Trophoblast cell (in vitro differentiated cells and primary cell): ENCODE measurements at regions not wholly inside any gene's neighbourhood (a gene's known extent, or its start where the extent isn't known, plus 50 kb on each side); places are given as distances from the start of the nearest gene placed in this dataset.

Experiments
- DNase-seq, 2 donors: peaks; one replicate each; pipeline ENCODE4 v3.0.0-alpha.2; 2016
- H2AFZ ChIP-seq: 2 replicates; pipeline ENCODE4 v1.6.1; 2013; ENCODE audit warnings: low read length, moderate library complexity, mild to moderate bottlenecking; ENCODE audit not compliant: insufficient read depth, poor library complexity
- H2AK5ac ChIP-seq: 2 replicates; pipeline ENCODE4 v1.6.1; 2013; ENCODE audit warnings: mild to moderate bottlenecking, low read length
- H2BK120ac ChIP-seq: 2 replicates; pipeline ENCODE4 v1.6.1; 2013; ENCODE audit warnings: low read length, mild to moderate bottlenecking, moderate library complexity; ENCODE audit not compliant: insufficient read depth, poor library complexity
- H2BK12ac ChIP-seq: 2 replicates; pipeline ENCODE4 v1.6.1; 2013; ENCODE audit warnings: mild to moderate bottlenecking, low read length, moderate library complexity
- H2BK5ac ChIP-seq: 2 replicates; pipeline ENCODE4 v1.6.1; 2013; ENCODE audit warnings: low read length, low read depth, moderate library complexity, mild to moderate bottlenecking; ENCODE audit not compliant: poor library complexity
- H3K14ac ChIP-seq: 2 replicates; pipeline ENCODE4 v1.6.1; 2013; ENCODE audit warnings: mild to moderate bottlenecking, low read length
- H3K18ac ChIP-seq: 2 replicates; pipeline ENCODE4 v1.6.1; 2013; ENCODE audit warnings: mild to moderate bottlenecking, low read length
- H3K23ac ChIP-seq: 2 replicates; pipeline ENCODE4 v1.6.1; 2013; ENCODE audit warnings: low read length
- H3K27ac ChIP-seq: 2 replicates; pipeline ENCODE4 v1.5.1; 2013; ENCODE audit warnings: low read depth, mild to moderate bottlenecking, inconsistent platforms, low read length, moderate library complexity
- H3K27me3 ChIP-seq: 2 replicates; pipeline ENCODE4 v1.6.1; 2013; ENCODE audit warnings: inconsistent platforms, mild to moderate bottlenecking, low read length, moderate library complexity; ENCODE audit not compliant: insufficient read depth
- H3K36me3 ChIP-seq, 2 experiments: 1 replicate in 1 of 2; 2 replicates in 1 of 2; pipeline ENCODE4 v1.6.1; 2013; ENCODE audit warnings: low read length in 2 of 2, mild to moderate bottlenecking in 2 of 2, moderate library complexity in 1 of 2; ENCODE audit not compliant: insufficient read depth in 2 of 2, control insufficient read depth in 1 of 2
- H3K4ac ChIP-seq: 2 replicates; pipeline ENCODE4 v1.6.1; 2013; ENCODE audit warnings: low read depth, mild to moderate bottlenecking, low read length, moderate library complexity
- H3K4me1 ChIP-seq, 2 experiments: 1 replicate in 1 of 2; 2 replicates in 1 of 2; pipeline ENCODE4 v1.6.1; 2013; ENCODE audit warnings: low read length in 2 of 2, mild to moderate bottlenecking in 2 of 2, moderate library complexity in 1 of 2; ENCODE audit not compliant: insufficient read depth in 2 of 2, control insufficient read depth in 1 of 2
- H3K4me2 ChIP-seq: 2 replicates; pipeline ENCODE4 v1.6.1; 2013; ENCODE audit warnings: inconsistent platforms, mild to moderate bottlenecking, low read length, moderate library complexity
- H3K4me3 ChIP-seq: 2 replicates; pipeline ENCODE4 v1.5.1; 2013; ENCODE audit warnings: mild to moderate bottlenecking, low read depth, low read length, inconsistent platforms
- H3K79me1 ChIP-seq: one replicate; pipeline ENCODE4 v1.6.1; 2013; ENCODE audit warnings: low read length
- H3K79me2 ChIP-seq: 2 replicates; pipeline ENCODE4 v1.6.1; 2013; ENCODE audit warnings: low read length, mild to moderate bottlenecking; ENCODE audit not compliant: control insufficient read depth, insufficient read depth, poor library complexity
- H3K9ac ChIP-seq: 2 replicates; pipeline ENCODE4 v1.6.1; 2013; ENCODE audit warnings: mild to moderate bottlenecking, low read length
- H3K9me3 ChIP-seq: 2 replicates; pipeline ENCODE4 v1.6.1; 2013; ENCODE audit warnings: low read depth, mild to moderate bottlenecking, control low read depth, inconsistent platforms, low read length; ENCODE audit not compliant: insufficient read depth
- H4K12ac ChIP-seq: 2 replicates; pipeline ENCODE4 v1.6.1; 2013; ENCODE audit warnings: low read depth, mild to moderate bottlenecking, low read length, moderate library complexity
- H4K8ac ChIP-seq: 2 replicates; pipeline ENCODE4 v1.6.1; 2013; ENCODE audit warnings: low read depth, mild to moderate bottlenecking, low read length, moderate library complexity
- H4K91ac ChIP-seq: one replicate; pipeline ENCODE4 v1.6.1; 2013; ENCODE audit warnings: low read depth, mild to moderate bottlenecking, low read length, moderate library complexity
- WGBS: extraction: QIAGEN DNeasy Blood & Tissue Kit; methylation state at CpG from one replicate; pipeline ENCODE4 v1.1.7; 2013; ENCODE audit warnings: missing lambda C conversion rate; ENCODE audit not compliant: insufficient read length, insufficient coverage; ENCODE audit errors: extremely low coverage; 5-methylcytosine and 5-hydroxymethylcytosine counted together

DNA sequence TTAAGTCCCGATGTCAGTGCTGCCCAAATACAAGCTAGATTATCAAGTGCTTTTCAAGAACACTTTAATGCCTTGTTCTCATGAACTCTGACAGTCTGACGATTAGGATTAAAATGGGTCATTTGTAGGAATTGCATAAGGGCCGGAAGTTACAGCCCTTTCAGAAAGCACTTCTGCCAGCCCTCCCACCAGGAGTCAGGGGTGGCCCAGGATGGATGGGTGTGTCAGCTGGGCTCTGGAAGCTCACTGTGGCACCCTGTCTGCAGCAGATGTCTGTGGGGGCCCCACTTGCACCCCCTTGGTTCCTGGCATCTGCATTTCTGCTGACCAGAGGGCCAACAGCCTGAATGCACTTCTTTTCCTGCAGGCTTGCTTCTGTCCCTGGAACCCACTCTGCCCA is 712.7 kb downstream of the UQCRFS1 start:
- no CpG with 5 or more reads among the region's 3 CpGs for WGBS
- no peak overlapping the region for H3K4ac ChIP-seq

GRCh38 chr19:28498404-28498976 is 714.5 kb downstream of the UQCRFS1 start:
- WGBS: no CpG with 5 or more reads among the region's 7 CpGs
- Histone ChIP-seq H2BK5ac (no peak overlapping the region), H3K79me2 (no peaks in the 10 kb centered on the region), H3K36me3 (no peaks in the 10 kb centered on the region), H3K4ac (no peak overlapping the region), H2BK12ac (no peak overlapping the region), H2BK120ac (no peak overlapping the region), H4K91ac (no peak overlapping the region), H3K27me3 (no peaks in the 10 kb centered on the region), H2AFZ (no peak overlapping the region), H3K18ac (no peak overlapping the region), H3K4me1 (peaks cover 0 to 2% of the 10 kb centered on the region in 2 experiments), H3K23ac (no peak overlapping the region), H3K9ac (no peak overlapping the region), H3K79me1 (no peaks in the 10 kb centered on the region), H4K12ac (no peak overlapping the region), H3K27ac (no peak overlapping the region), H3K9me3 (no peaks in the 10 kb centered on the region), H3K4me3 (no peak overlapping the region), H3K14ac (no peak overlapping the region), H2AK5ac (no peak overlapping the region), H3K4me2 (no peak overlapping the region), H4K8ac (no peak overlapping the region)
- no peak for DNase-seq

More for the DNA sequence above, 712.7 kb downstream of the UQCRFS1 start:
- H3K27ac ChIP-seq: no peak overlapping the region
- no peaks in the 10 kb centered on the region for H3K4me1 ChIP-seq
- no peaks in the 10 kb centered on the region for H3K9me3 ChIP-seq
- no peak overlapping the region for H3K23ac ChIP-seq
- no peak overlapping the region for H4K12ac ChIP-seq
- no peak overlapping the region for H3K9ac ChIP-seq
- H4K8ac ChIP-seq: no peak overlapping the region
- H3K36me3 ChIP-seq: no peaks in the 10 kb centered on the region
- no peak overlapping the region for H2AFZ ChIP-seq
- no peaks in the 10 kb centered on the region for H3K79me1 ChIP-seq
- no peak overlapping the region for H3K4me2 ChIP-seq
- no peaks in the 10 kb centered on the region for H3K79me2 ChIP-seq
- H2BK12ac ChIP-seq: no peak overlapping the region
- no peak overlapping the region for H3K4me3 ChIP-seq
- H2BK120ac ChIP-seq: no peak overlapping the region
- no peak overlapping the region for H3K18ac ChIP-seq
- no peak overlapping the region for H4K91ac ChIP-seq
- H2AK5ac ChIP-seq: no peak overlapping the region
- DNase-seq: no peak
- no peaks in the 10 kb centered on the region for H3K27me3 ChIP-seq
- H3K14ac ChIP-seq: no peak overlapping the region
- no peak overlapping the region for H2BK5ac ChIP-seq

DNA sequence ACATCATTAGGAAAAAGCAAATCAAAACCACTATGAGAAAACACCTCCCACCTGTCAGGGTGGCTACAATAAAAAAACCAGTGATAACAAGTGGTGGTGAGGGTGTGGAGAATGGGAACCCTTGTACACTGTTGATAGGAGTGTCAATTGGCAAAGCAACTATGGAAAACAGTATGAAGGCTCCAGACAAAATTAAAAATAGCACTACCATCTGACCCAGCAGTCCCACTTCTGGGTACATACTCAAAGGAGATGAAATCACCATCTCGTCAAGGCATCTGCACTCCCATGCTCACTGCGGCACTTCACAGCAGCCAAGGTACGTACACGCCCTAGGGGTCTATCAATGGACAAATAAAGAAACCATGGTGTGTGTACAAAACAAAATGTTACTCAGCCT is 715.1 kb downstream of the UQCRFS1 start:
- Histone ChIP-seq H3K23ac (no peak overlapping the region), H3K9ac (no peak overlapping the region), H3K18ac (no peak overlapping the region), H3K14ac (no peak overlapping the region), H3K4ac (no peak overlapping the region), H2BK12ac (no peak overlapping the region), H4K91ac (no peak overlapping the region), H3K4me2 (no peak overlapping the region), H3K27me3 (no peaks in the 10 kb centered on the region), H3K79me2 (no peaks in the 10 kb centered on the region), H3K36me3 (no peaks in the 10 kb centered on the region), H3K4me1 (peaks cover 0 to 2% of the 10 kb centered on the region in 2 experiments), H3K9me3 (no peaks in the 10 kb centered on the region), H4K8ac (no peak overlapping the region), H2AK5ac (no peak overlapping the region), H3K27ac (no peak overlapping the region), H2BK5ac (no peak overlapping the region), H4K12ac (no peak overlapping the region), H3K4me3 (no peak overlapping the region), H3K79me1 (no peaks in the 10 kb centered on the region), H2BK120ac (no peak overlapping the region), H2AFZ (no peak overlapping the region)
- DNase-seq: no peak
- no CpG with 5 or more reads among the region's 4 CpGs for WGBS

- Histone ChIP-seq H2BK12ac (no peak overlapping the region), H3K79me1 (no peaks in the 10 kb centered on the region), H3K4me1 (peaks cover 0 to 7% of the 10 kb centered on the region in 2 experiments), H3K9me3 (no peaks in the 10 kb centered on the region), H3K36me3 (no peaks in the 10 kb centered on the region), H3K14ac (no peak overlapping the region), H3K27ac (no peak overlapping the region), H2BK5ac (no peak overlapping the region), H3K4ac (no peak overlapping the region), H4K8ac (no peak overlapping the region), H3K18ac (no peak overlapping the region), H4K91ac (no peak overlapping the region), H3K9ac (no peak overlapping the region), H3K23ac (no peak overlapping the region), H2AFZ (no peak overlapping the region), H3K79me2 (no peaks in the 10 kb centered on the region), H3K4me2 (no peak overlapping the region), H4K12ac (no peak overlapping the region), H2BK120ac (no peak overlapping the region), H3K27me3 (no peaks in the 10 kb centered on the region), H3K4me3 (no peak overlapping the region), H2AK5ac (no peak overlapping the region)
- DNase-seq: no peak
- no CpG with 5 or more reads among the region's 5 CpGs for WGBS
Measured at GRCh38 chr19:28497137-28497536, 715.8 kb downstream of the UQCRFS1 start.
